HEK293T (cell line): ENCODE measurements at regions not wholly inside any gene's neighbourhood (a gene's known extent, or its start where the extent isn't known, plus 50 kb on each side); places are given as distances from the start of the nearest gene placed in this dataset.

Source experiments
- FOXA1 ChIP-seq: fragments of 450-650 bp; IDR thresholded peaks from 2 replicates; pipeline ENCODE4 v1.6.1; 2016; ENCODE audit warnings: mild to moderate bottlenecking
- FOXM1 ChIP-seq: fragments of 450-650 bp; IDR thresholded peaks from 2 replicates; pipeline ENCODE4 v1.6.1; 2017; ENCODE audit warnings: mild to moderate bottlenecking, borderline replicate concordance
- L3MBTL2 ChIP-seq: fragments of 450-650 bp; conservative IDR thresholded peaks from 2 replicates; pipeline ENCODE4 v1.6.1; 2016; ENCODE audit warnings: mild to moderate bottlenecking
- SUZ12 ChIP-seq: fragments of 450-650 bp; IDR thresholded peaks from 2 replicates; pipeline ENCODE4 v1.6.1; 2016; ENCODE audit warnings: mild to moderate bottlenecking
- TARDBP ChIP-seq: fragments of 450-650 bp; IDR thresholded peaks from 2 replicates; pipeline ENCODE4 v1.6.1; 2016

DNA sequence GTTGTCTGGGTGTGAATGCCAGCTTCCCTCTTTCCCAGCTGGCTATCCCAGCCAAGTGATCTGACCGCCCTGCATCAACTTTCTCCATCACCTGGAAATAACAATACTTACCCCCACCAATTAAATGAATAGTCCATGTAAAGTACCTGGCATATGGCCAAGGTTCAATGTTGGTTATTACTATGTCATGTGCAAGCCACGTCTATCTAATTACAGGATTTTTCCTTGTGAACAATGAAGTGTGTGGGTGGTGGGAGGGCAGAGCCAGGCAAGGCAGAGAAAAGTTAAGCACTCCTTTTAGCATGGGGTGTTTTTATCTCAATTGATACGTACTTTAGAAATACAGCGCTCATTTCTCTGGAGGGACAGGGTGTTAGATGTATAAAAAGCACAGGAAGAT, 121.1 kb downstream of the NHLRC3 start:
- TF ChIP-seq L3MBTL2 = no peak
- TF ChIP-seq FOXA1 = no peak
- no peak for TF ChIP-seq SUZ12
- no peak for TF ChIP-seq TARDBP
- TF ChIP-seq FOXM1 = no peak
